ENCODE measurements at regions not wholly inside any gene's neighbourhood (a gene's known extent, or its start where the extent isn't known, plus 50 kb on each side); places are given as distances from the start of the nearest gene placed in this dataset.

DNA sequence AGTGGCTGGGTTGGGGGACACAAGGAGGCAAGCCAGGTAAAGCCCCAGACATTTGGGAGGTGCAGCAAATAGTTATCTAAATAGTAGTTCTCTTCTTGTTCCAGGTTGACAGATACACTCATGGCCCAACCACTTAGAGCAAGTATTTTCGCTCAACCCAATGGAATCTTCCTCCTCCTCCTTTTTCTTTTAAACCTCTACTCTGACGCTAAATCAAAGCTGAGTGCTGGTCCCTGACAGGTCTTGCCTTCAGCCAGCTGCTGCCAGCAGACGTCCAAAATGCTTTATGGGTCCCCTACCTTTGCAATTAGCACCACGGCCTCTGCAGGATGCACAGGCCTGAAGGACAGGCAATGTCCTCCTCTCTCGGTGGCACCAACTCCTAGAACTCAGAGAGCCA lies 558.5 kb downstream of the MIAT start:
- Histone ChIP-seq H3K27me3 (ENCODE audit: control insufficient read depth in 3 of 3, insufficient read depth in 3 of 3, low read depth in 1 of 3, low read length in 3 of 3) (no peaks in the 10 kb centered on the region), H2BK5ac (ENCODE audit: low read length) (no peak overlapping the region), H3K14ac (ENCODE audit: low read length) (no peak overlapping the region), H3K27ac (replicated peaks; ENCODE audit: low read length) (no peak overlapping the region), H3K36me3 (replicated peaks in 1 of 2; ENCODE audit: control insufficient read depth in 2 of 2, insufficient read depth in 2 of 2, low read length in 2 of 2) (no peaks in the 10 kb centered on the region), H3K23ac (ENCODE audit: low read depth, low read length, poor library complexity) (no peak overlapping the region), H3K4ac (ENCODE audit: low read length) (no peak overlapping the region), H3K9ac (ENCODE audit: low read depth, low read length, poor library complexity) (no peak overlapping the region), H3K4me2 (ENCODE audit: insufficient read depth, low read length, poor library complexity, severe bottlenecking) (no peak overlapping the region), H3K79me1 (ENCODE audit: low read depth, low read length) (no peaks in the 10 kb centered on the region), H2BK15ac (ENCODE audit: low read length) (no peak overlapping the region), H3K4me1 (ENCODE audit: control insufficient read depth in 2 of 2, insufficient read depth in 1 of 2, low read depth in 1 of 2, low read length in 2 of 2) (peaks cover 2 to 10% of the 10 kb centered on the region in 2 donors), H4K91ac (ENCODE audit: low read depth, low read length, poor library complexity) (no peak overlapping the region), H4K8ac (ENCODE audit: low read depth, low read length) (no peak overlapping the region), H2BK120ac (ENCODE audit: low read depth, low read length) (no peak overlapping the region), H3K4me3 (ENCODE audit: low read length in 2 of 2) (no peak overlapping the region), H2AFZ (ENCODE audit: low read length) (no peak overlapping the region), H2BK12ac (ENCODE audit: low read length) (no peak overlapping the region), H3K9me3 (replicated peaks in 1 of 2; ENCODE audit: control insufficient read depth in 2 of 2, insufficient read depth in 1 of 2, low read depth in 1 of 2, low read length in 2 of 2) (no peaks in the 10 kb centered on the region), H3K18ac (ENCODE audit: low read length) (peak overlapping the region; percentile 29), H2AK5ac (ENCODE audit: low read depth, low read length) (no peak overlapping the region)
- DNase-seq (ENCODE audit: low spot score): no peak
- WGBS, 2 donors (ENCODE audit: extremely low coverage in 2 of 2, insufficient read length in 2 of 2, insufficient replicate concordance in 1 of 2): no CpG with 5 or more reads among the region's 5 CpGs

DNA sequence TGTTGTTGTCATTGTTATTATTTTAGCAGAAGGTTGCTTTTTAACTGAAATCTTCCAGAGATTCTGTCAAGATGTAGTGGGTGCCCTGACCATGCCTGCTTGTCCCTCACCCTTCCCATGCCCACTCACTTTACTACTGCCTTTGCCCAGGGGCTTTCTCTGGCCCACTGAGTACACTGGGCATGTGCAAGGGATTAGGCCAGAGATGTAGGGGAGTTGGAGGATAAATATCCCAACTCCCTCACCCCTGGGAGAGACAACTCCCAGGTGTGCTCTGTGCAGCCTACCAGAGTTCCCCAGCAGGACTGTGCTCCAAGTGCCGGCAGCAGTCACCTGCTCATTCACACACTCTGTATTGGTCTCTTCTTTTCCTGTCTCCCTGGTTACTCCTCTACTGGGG lies 559.1 kb downstream of the MIAT start:
- no peak overlapping the region for H3K23ac ChIP-seq (ENCODE audit: low read depth, low read length, poor library complexity)
- H4K91ac ChIP-seq (ENCODE audit: low read depth, low read length, poor library complexity): no peak overlapping the region
- no peak overlapping the region for H3K4me2 ChIP-seq (ENCODE audit: insufficient read depth, low read length, poor library complexity, severe bottlenecking)
- H2BK12ac ChIP-seq (ENCODE audit: low read length): peak overlapping the region; percentile 31
- H2AK5ac ChIP-seq (ENCODE audit: low read depth, low read length): no peak overlapping the region
- H3K18ac ChIP-seq (ENCODE audit: low read length): no peak overlapping the region
- no peak for DNase-seq (ENCODE audit: low spot score)
- H3K9ac ChIP-seq (ENCODE audit: low read depth, low read length, poor library complexity): no peak overlapping the region
- no peak overlapping the region for H2AFZ ChIP-seq (ENCODE audit: low read length)
- no peaks in the 10 kb centered on the region for H3K9me3 ChIP-seq (replicated peaks in 1 of 2; ENCODE audit: control insufficient read depth in 2 of 2, insufficient read depth in 1 of 2, low read depth in 1 of 2, low read length in 2 of 2)
- no peak overlapping the region for H3K4ac ChIP-seq (ENCODE audit: low read length)
- peaks cover 2 to 10% of the 10 kb centered on the region in 2 donors for H3K4me1 ChIP-seq (ENCODE audit: control insufficient read depth in 2 of 2, insufficient read depth in 1 of 2, low read depth in 1 of 2, low read length in 2 of 2)
- H2BK120ac ChIP-seq (ENCODE audit: low read depth, low read length): no peak overlapping the region
- no peaks in the 10 kb centered on the region for H3K79me1 ChIP-seq (ENCODE audit: low read depth, low read length)
- WGBS, 2 donors (ENCODE audit: extremely low coverage in 2 of 2, insufficient read length in 2 of 2, insufficient replicate concordance in 1 of 2): no CpG with 5 or more reads among the region's 1 CpG
- no peak overlapping the region for H4K8ac ChIP-seq (ENCODE audit: low read depth, low read length)
- H2BK15ac ChIP-seq (ENCODE audit: low read length): no peak overlapping the region
- no peak overlapping the region for H3K27ac ChIP-seq (replicated peaks; ENCODE audit: low read length)
- no peak overlapping the region for H3K14ac ChIP-seq (ENCODE audit: low read length)
- no peaks in the 10 kb centered on the region for H3K36me3 ChIP-seq (replicated peaks in 1 of 2; ENCODE audit: control insufficient read depth in 2 of 2, insufficient read depth in 2 of 2, low read length in 2 of 2)
- H3K4me3 ChIP-seq (ENCODE audit: low read length in 2 of 2): no peak overlapping the region
- H3K27me3 ChIP-seq (ENCODE audit: control insufficient read depth in 3 of 3, insufficient read depth in 3 of 3, low read depth in 1 of 3, low read length in 3 of 3): no peaks in the 10 kb centered on the region
- no peak overlapping the region for H2BK5ac ChIP-seq (ENCODE audit: low read length)

DNA sequence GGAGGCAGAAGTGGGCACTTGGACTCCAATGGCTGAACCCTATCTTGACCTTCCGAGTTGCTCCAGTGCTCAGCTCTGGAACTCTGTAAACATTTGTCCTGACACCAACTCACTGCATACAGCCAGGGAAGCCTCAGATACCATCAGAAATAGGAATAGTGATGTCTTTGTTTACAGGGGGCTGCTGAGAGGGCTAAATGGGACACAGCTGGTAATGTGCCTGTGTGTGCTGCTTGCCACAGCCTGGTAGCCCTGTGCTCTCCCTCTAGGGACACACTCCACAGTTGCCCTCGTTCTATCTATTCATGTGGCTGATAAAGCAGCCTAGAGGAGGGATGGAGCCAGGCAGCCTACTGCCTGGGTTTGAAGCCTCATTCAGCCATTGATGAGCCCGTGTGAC lies 559.8 kb downstream of the MIAT start:
- Histone ChIP-seq H2AK5ac (ENCODE audit: low read depth, low read length) (no peak overlapping the region), H3K4me3 (ENCODE audit: low read length in 2 of 2) (no peak overlapping the region), H3K9me3 (replicated peaks in 1 of 2; ENCODE audit: control insufficient read depth in 2 of 2, insufficient read depth in 1 of 2, low read depth in 1 of 2, low read length in 2 of 2) (no peaks in the 10 kb centered on the region), H2BK15ac (ENCODE audit: low read length) (no peak overlapping the region), H3K27ac (replicated peaks; ENCODE audit: low read length) (no peak overlapping the region), H2BK5ac (ENCODE audit: low read length) (no peak overlapping the region), H3K4ac (ENCODE audit: low read length) (no peak overlapping the region), H3K14ac (ENCODE audit: low read length) (no peak overlapping the region), H2BK12ac (ENCODE audit: low read length) (no peak overlapping the region), H3K9ac (ENCODE audit: low read depth, low read length, poor library complexity) (no peak overlapping the region), H3K36me3 (replicated peaks in 1 of 2; ENCODE audit: control insufficient read depth in 2 of 2, insufficient read depth in 2 of 2, low read length in 2 of 2) (no peaks in the 10 kb centered on the region), H4K91ac (ENCODE audit: low read depth, low read length, poor library complexity) (no peak overlapping the region), H2BK120ac (ENCODE audit: low read depth, low read length) (no peak overlapping the region), H3K23ac (ENCODE audit: low read depth, low read length, poor library complexity) (no peak overlapping the region), H3K18ac (ENCODE audit: low read length) (no peak overlapping the region), H2AFZ (ENCODE audit: low read length) (no peak overlapping the region), H3K4me1 (ENCODE audit: control insufficient read depth in 2 of 2, insufficient read depth in 1 of 2, low read depth in 1 of 2, low read length in 2 of 2) (peaks cover 2 to 8% of the 10 kb centered on the region in 2 donors), H3K79me1 (ENCODE audit: low read depth, low read length) (no peaks in the 10 kb centered on the region), H3K27me3 (ENCODE audit: control insufficient read depth in 3 of 3, insufficient read depth in 3 of 3, low read depth in 1 of 3, low read length in 3 of 3) (no peaks in the 10 kb centered on the region), H3K4me2 (ENCODE audit: insufficient read depth, low read length, poor library complexity, severe bottlenecking) (no peak overlapping the region), H4K8ac (ENCODE audit: low read depth, low read length) (no peak overlapping the region)
- DNase-seq (ENCODE audit: low spot score): no peak
- no CpG with 5 or more reads among the region's 3 CpGs for WGBS, 2 donors (ENCODE audit: extremely low coverage in 2 of 2, insufficient read length in 2 of 2, insufficient replicate concordance in 1 of 2)

DNA sequence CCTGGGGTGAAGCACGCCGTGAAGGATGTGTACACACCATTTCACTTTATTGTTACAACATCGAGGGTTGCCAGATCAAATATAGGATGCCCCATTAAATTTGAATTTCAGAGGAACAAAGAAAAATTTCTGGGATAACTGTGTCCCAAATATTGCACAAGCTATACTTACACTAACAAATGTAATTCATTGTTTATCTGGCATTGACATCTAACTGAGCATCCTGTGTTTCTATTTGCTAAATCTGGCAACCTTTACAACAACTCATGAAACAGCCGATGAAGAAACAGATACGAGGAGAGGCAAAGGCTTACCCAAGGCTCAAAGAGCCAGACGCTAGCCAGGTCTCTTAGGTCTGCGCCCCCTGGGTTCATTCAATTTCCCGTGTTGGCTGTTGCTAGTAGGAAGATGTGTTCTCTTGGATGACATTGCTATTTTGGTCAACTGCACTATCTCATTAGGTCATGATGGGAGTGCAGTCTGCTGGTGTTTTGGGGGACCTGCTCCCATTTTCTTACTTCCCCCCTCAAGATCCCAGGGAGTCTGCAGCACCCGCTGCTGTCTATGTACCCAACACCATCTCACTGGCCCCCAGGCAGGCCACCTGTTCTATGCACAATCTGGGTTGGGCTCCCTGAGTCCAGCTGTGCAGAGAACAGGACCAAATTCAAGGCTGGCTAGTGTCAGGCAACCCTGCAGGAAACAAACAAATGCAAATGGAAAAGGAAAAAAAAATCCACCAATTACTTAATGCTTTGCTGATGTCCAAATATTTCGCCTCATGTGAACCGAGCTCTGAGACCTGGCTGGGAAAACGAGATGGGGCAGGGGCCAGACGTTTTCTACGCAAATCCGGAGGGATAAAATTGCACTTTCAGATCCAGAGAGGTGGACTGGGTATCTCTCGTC lies 560.9 kb downstream of the MIAT start:
- Histone ChIP-seq H2BK120ac (ENCODE audit: low read depth, low read length) (no peak overlapping the region), H3K4me2 (ENCODE audit: insufficient read depth, low read length, poor library complexity, severe bottlenecking) (no peak overlapping the region), H3K36me3 (replicated peaks in 1 of 2; ENCODE audit: control insufficient read depth in 2 of 2, insufficient read depth in 2 of 2, low read length in 2 of 2) (no peaks in the 10 kb centered on the region), H3K27ac (replicated peaks; ENCODE audit: low read length) (no peak overlapping the region), H3K4me1 (ENCODE audit: control insufficient read depth in 2 of 2, insufficient read depth in 1 of 2, low read depth in 1 of 2, low read length in 2 of 2) (no peaks in the 10 kb centered on the region), H3K18ac (ENCODE audit: low read length) (no peak overlapping the region), H3K23ac (ENCODE audit: low read depth, low read length, poor library complexity) (no peak overlapping the region), H2AK5ac (ENCODE audit: low read depth, low read length) (no peak overlapping the region), H4K91ac (ENCODE audit: low read depth, low read length, poor library complexity) (no peak overlapping the region), H2BK5ac (ENCODE audit: low read length) (no peak overlapping the region), H2BK12ac (ENCODE audit: low read length) (no peak overlapping the region), H3K27me3 (ENCODE audit: control insufficient read depth in 3 of 3, insufficient read depth in 3 of 3, low read depth in 1 of 3, low read length in 3 of 3) (no peaks in the 10 kb centered on the region), H3K9ac (ENCODE audit: low read depth, low read length, poor library complexity) (no peak overlapping the region), H2BK15ac (ENCODE audit: low read length) (no peak overlapping the region), H3K9me3 (replicated peaks in 1 of 2; ENCODE audit: control insufficient read depth in 2 of 2, insufficient read depth in 1 of 2, low read depth in 1 of 2, low read length in 2 of 2) (peaks cover 0 to 5% of the 10 kb centered on the region in 2 donors), H2AFZ (ENCODE audit: low read length) (no peak overlapping the region), H4K8ac (ENCODE audit: low read depth, low read length) (no peak overlapping the region), H3K79me1 (ENCODE audit: low read depth, low read length) (no peaks in the 10 kb centered on the region), H3K4me3 (ENCODE audit: low read length in 2 of 2) (no peak overlapping the region), H3K4ac (ENCODE audit: low read length) (no peak overlapping the region), H3K14ac (ENCODE audit: low read length) (no peak overlapping the region)
- DNase-seq (ENCODE audit: low spot score): no peak
- no CpG with 5 or more reads among the region's 16 CpGs for WGBS, 2 donors (ENCODE audit: extremely low coverage in 2 of 2, insufficient read length in 2 of 2, insufficient replicate concordance in 1 of 2)

Data from neuronal stem cell (in vitro differentiated cells).